SK-N-SH treated with all-trans-retinoic acid at 6 μM for 48 hours (cell line): ENCODE measurements at regions not wholly inside any gene's neighbourhood (a gene's known extent, or its start where the extent isn't known, plus 50 kb on each side); places are given as distances from the start of the nearest gene placed in this dataset.

Experiments used
- ATAC-seq: fragments of 200-7000 bp; cut with Tn5 transposase; 3 replicates; pipeline ENCODE4 v1.9.1; 2020; ENCODE audit warnings: mild to moderate bottlenecking, moderate library complexity
- ARNTL ChIP-seq: fragments of 450-650 bp; formaldehyde crosslinking; IDR thresholded peaks from 2 replicates; pipeline ENCODE4 v1.5.0; 2020; ENCODE audit warnings: low read depth, mild to moderate bottlenecking, moderate library complexity, borderline replicate concordance
- CSDC2 ChIP-seq: fragments of 250-450 bp; sonication (Bioruptor Pico); IDR thresholded peaks from 2 replicates; pipeline ENCODE4 v1.5.0; 2020; ENCODE audit warnings: mild to moderate bottlenecking, moderate library complexity
- ESRRG ChIP-seq: fragments of 250-450 bp; sonication (Bioruptor Pico); IDR thresholded peaks from 2 replicates; pipeline ENCODE4 v1.6.1; 2021; ENCODE audit warnings: mild to moderate bottlenecking
- GLIS3 ChIP-seq: fragments of 250-450 bp; sonication (Bioruptor Pico); IDR thresholded peaks from 2 replicates; pipeline ENCODE4 v1.5.0; 2020; ENCODE audit warnings: mild to moderate bottlenecking, moderate library complexity
- ISL1 ChIP-seq: fragments of 250-450 bp; sonication (Bioruptor Pico); IDR thresholded peaks from 2 replicates; pipeline ENCODE4 v2.1.2; 2022; ENCODE audit warnings: mild to moderate bottlenecking, moderate library complexity
- PPARA ChIP-seq: fragments of 250-450 bp; sonication (Bioruptor Pico); IDR thresholded peaks from 2 replicates; pipeline ENCODE4 v1.5.0; 2020; ENCODE audit warnings: mild to moderate bottlenecking, borderline replicate concordance
- RARB ChIP-seq: fragments of 250-450 bp; sonication (Bioruptor Pico); IDR thresholded peaks from 2 replicates; pipeline ENCODE4 v1.8.0; 2021; ENCODE audit warnings: mild to moderate bottlenecking, moderate library complexity
- SNAI2 ChIP-seq: fragments of 250-450 bp; sonication (Bioruptor Pico); IDR thresholded peaks from 2 replicates; pipeline ENCODE4 v1.5.0; 2020; ENCODE audit warnings: mild to moderate bottlenecking, moderate library complexity
- ZC3H10 ChIP-seq: fragments of 250-450 bp; sonication (Bioruptor Pico); IDR thresholded peaks from 2 replicates; pipeline ENCODE4 v1.5.1; 2021; ENCODE audit warnings: mild to moderate bottlenecking, moderate library complexity
- ZFP3 ChIP-seq: fragments of 250-450 bp; sonication (Bioruptor Pico); IDR thresholded peaks from 2 replicates; pipeline ENCODE4 v1.5.0; 2020; ENCODE audit warnings: mild to moderate bottlenecking, moderate library complexity
- ZFP30 ChIP-seq: fragments of 450-650 bp; formaldehyde crosslinking; IDR thresholded peaks from 2 replicates; pipeline ENCODE4 v1.5.0; 2022; ENCODE audit warnings: mild to moderate bottlenecking, moderate library complexity
- ZNF70 ChIP-seq: fragments of 450-650 bp; formaldehyde crosslinking; IDR thresholded peaks from 2 replicates; pipeline ENCODE4 v1.5.0; 2020; ENCODE audit warnings: mild to moderate bottlenecking, moderate library complexity
- ZNF8 ChIP-seq: fragments of 450-650 bp; formaldehyde crosslinking; IDR thresholded peaks from 2 replicates; pipeline ENCODE4 v1.5.0; 2020; ENCODE audit warnings: mild to moderate bottlenecking, moderate library complexity
- TF ChIP-seq, protein P1 (sequence below): fragments of 250-450 bp; sonication (Bioruptor Pico); IDR thresholded peaks from 2 replicates; pipeline ENCODE4 v1.8.0; 2021; ENCODE audit warnings: low read depth, mild to moderate bottlenecking, moderate library complexity, borderline replicate concordance
- TF ChIP-seq, protein P2 (sequence below): fragments of 250-450 bp; sonication (Bioruptor Pico); IDR thresholded peaks from 2 replicates; pipeline ENCODE4 v1.8.0; 2020; ENCODE audit warnings: mild to moderate bottlenecking, moderate library complexity, borderline replicate concordance
- TF ChIP-seq, protein P3 (sequence below): fragments of 250-450 bp; sonication (Bioruptor Pico); IDR thresholded peaks from 2 replicates; pipeline ENCODE4 v1.5.0; 2020; ENCODE audit warnings: mild to moderate bottlenecking, moderate library complexity
- TF ChIP-seq, protein P4 (sequence below): fragments of 250-450 bp; sonication (Bioruptor Pico); IDR thresholded peaks from 2 replicates; pipeline ENCODE4 v1.5.1; 2020; ENCODE audit warnings: low read depth, mild to moderate bottlenecking, moderate library complexity

DNA sequence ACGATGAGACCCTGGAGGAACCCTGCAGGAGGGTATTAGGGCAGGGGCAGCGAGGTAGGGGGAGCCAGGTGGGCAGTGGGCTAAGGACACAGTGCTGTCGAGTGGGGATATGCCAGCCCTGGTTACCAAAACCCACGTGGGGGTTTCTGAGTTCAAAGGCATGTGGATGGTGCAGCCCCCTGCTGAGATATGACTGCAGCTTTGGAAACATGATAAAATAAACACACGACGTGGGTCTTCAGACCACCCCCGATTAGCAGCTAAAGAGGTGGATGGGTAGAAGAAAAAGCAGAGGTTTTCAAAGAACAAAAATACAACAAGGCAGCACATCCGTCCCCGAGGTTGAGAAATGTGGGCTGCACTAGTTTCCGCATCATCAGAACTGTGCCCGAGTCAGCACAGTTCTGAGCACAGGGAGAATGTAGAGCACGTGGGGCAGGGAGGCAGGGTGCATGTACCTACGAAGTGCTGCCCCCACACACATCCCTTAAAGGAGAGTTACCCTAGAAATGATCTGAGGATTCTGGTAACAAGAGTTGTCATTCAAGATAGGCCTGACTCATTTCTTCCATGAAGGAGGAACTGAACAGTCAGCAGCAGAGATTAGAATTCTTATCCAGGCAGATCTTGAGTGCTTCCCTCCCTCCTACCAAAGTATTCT, 121.3 kb downstream of the RPLP1 start:
- TF ChIP-seq ZFP3 (CRISPR knock-in tag) (no peak), ISL1 (0 out of 2 replicates have a peak, but pooled peaks have one; percentile 20)
- peak; percentile 30 for ATAC-seq

DNA sequence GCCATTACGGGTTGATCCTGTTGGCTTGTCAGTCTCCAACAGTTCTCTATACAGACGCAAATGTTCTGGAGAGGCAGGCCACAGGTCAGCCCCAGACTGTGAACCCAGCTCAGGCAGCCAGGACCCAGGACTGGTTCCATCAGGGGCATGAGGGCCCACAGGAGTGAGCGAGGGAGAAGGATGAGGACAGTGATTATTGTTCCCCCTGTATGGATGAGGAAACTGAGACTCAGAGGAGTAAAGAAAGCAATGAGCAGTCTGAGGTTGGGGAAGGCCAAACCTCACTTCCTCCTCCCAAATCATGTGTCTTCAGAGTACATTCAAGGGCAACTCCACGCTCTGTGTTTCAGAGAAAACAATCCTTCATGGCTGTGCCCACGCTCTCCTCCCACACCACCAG, 121.9 kb downstream of the RPLP1 start:
- TF ChIP-seq ZNF70 (no peak), ARNTL (CRISPR knock-in tag) (no peak), SNAI2 (no peak), CSDC2 (no peak), ZNF8 (CRISPR knock-in tag) (no peak), ISL1 (no peak), GLIS3 (CRISPR knock-in tag) (no peak)
- TF ChIP-seq, protein P1, sequence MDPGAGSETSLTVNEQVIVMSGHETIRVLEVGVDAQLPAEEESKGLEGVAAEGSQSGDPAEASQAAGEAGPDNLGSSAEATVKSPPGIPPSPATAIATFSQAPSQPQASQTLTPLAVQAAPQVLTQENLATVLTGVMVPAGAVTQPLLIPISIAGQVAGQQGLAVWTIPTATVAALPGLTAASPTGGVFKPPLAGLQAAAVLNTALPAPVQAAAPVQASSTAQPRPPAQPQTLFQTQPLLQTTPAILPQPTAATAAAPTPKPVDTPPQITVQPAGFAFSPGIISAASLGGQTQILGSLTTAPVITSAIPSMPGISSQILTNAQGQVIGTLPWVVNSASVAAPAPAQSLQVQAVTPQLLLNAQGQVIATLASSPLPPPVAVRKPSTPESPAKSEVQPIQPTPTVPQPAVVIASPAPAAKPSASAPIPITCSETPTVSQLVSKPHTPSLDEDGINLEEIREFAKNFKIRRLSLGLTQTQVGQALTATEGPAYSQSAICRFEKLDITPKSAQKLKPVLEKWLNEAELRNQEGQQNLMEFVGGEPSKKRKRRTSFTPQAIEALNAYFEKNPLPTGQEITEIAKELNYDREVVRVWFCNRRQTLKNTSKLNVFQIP (CRISPR knock-in tag) = no peak
- TF ChIP-seq, protein P2, sequence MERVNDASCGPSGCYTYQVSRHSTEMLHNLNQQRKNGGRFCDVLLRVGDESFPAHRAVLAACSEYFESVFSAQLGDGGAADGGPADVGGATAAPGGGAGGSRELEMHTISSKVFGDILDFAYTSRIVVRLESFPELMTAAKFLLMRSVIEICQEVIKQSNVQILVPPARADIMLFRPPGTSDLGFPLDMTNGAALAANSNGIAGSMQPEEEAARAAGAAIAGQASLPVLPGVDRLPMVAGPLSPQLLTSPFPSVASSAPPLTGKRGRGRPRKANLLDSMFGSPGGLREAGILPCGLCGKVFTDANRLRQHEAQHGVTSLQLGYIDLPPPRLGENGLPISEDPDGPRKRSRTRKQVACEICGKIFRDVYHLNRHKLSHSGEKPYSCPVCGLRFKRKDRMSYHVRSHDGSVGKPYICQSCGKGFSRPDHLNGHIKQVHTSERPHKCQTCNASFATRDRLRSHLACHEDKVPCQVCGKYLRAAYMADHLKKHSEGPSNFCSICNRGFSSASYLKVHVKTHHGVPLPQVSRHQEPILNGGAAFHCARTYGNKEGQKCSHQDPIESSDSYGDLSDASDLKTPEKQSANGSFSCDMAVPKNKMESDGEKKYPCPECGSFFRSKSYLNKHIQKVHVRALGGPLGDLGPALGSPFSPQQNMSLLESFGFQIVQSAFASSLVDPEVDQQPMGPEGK = no peak
- TF ChIP-seq, protein P3, sequence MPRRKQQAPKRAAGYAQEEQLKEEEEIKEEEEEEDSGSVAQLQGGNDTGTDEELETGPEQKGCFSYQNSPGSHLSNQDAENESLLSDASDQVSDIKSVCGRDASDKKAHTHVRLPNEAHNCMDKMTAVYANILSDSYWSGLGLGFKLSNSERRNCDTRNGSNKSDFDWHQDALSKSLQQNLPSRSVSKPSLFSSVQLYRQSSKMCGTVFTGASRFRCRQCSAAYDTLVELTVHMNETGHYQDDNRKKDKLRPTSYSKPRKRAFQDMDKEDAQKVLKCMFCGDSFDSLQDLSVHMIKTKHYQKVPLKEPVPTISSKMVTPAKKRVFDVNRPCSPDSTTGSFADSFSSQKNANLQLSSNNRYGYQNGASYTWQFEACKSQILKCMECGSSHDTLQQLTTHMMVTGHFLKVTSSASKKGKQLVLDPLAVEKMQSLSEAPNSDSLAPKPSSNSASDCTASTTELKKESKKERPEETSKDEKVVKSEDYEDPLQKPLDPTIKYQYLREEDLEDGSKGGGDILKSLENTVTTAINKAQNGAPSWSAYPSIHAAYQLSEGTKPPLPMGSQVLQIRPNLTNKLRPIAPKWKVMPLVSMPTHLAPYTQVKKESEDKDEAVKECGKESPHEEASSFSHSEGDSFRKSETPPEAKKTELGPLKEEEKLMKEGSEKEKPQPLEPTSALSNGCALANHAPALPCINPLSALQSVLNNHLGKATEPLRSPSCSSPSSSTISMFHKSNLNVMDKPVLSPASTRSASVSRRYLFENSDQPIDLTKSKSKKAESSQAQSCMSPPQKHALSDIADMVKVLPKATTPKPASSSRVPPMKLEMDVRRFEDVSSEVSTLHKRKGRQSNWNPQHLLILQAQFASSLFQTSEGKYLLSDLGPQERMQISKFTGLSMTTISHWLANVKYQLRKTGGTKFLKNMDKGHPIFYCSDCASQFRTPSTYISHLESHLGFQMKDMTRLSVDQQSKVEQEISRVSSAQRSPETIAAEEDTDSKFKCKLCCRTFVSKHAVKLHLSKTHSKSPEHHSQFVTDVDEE (CRISPR knock-in tag) = no peak
- peak; percentile 9; the same call in 2 of the 3 replicates for ATAC-seq

DNA sequence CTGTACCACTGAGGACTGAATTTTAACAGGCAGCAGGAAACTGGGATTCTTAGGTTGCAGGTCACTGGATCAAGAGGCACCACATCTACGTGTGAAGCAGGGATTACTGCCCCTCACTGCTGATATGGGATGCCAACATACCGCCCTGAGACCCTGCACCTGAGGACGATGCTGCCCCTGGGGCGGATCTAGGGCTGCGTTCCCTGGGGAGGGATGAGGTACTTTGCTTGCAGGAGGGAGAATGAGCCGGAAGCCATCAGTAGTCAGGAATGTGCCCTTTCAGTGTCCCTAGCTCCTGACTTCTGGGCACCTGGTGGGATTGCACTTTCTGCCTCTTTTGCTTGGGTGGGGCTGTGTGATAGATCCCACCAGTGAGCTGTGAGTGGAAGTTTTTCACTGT, 122.8 kb downstream of the RPLP1 start:
- ATAC-seq = no peak
- TF ChIP-seq ARNTL (CRISPR knock-in tag) (no peak), ZFP3 (CRISPR knock-in tag) (no peak), ZNF70 (no peak), ZFP30 (CRISPR knock-in tag) (no peak), ESRRG (no peak), ZC3H10 (CRISPR knock-in tag) (no peak)
- TF ChIP-seq, protein P4, sequence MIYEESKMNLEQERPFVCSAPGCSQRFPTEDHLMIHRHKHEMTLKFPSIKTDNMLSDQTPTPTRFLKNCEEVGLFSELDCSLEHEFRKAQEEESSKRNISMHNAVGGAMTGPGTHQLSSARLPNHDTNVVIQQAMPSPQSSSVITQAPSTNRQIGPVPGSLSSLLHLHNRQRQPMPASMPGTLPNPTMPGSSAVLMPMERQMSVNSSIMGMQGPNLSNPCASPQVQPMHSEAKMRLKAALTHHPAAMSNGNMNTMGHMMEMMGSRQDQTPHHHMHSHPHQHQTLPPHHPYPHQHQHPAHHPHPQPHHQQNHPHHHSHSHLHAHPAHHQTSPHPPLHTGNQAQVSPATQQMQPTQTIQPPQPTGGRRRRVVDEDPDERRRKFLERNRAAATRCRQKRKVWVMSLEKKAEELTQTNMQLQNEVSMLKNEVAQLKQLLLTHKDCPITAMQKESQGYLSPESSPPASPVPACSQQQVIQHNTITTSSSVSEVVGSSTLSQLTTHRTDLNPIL (CRISPR knock-in tag) = no peak
- TF ChIP-seq, protein P3 (CRISPR knock-in tag) = no peak

DNA sequence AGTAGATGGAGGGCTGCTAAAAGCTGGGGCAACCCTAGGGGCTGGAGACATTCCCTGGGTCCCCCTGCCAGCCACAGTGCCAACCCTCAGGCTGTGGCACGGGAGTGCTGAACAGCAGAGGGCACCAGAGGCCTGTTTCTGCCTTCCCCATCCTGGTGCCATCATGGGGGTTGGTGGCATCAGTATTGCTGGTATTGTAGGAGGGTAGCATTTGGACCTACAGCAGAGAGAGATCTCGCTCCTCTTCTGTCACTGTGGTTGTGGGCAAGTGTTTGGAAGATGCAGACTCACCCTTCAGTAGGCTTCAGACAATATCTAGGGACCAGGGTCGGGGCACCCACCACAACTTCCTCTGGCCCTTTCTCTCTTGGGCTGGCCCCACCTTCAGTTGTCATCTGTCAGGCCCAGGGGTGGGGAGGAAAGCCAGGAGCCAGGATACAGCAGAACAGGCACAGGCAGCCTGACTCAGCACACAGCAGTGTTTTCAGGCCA, 123.5 kb downstream of the RPLP1 start:
- peak; percentile 87 for ATAC-seq
- TF ChIP-seq ARNTL (CRISPR knock-in tag) (no peak), PPARA (CRISPR knock-in tag) (no peak), RARB (CRISPR knock-in tag) (no peak), ZFP3 (CRISPR knock-in tag) (no peak), GLIS3 (CRISPR knock-in tag) (no peak), ESRRG (no peak)
- TF ChIP-seq, protein P3 (CRISPR knock-in tag) = no peak
- TF ChIP-seq, protein P4 (CRISPR knock-in tag) = no peak
- TF ChIP-seq, protein P2 = no peak
